ENCODE measurements at regions not wholly inside any gene's neighbourhood (a gene's known extent, or its start where the extent isn't known, plus 50 kb on each side); places are given as distances from the start of the nearest gene placed in this dataset.

- no peak for DNase-seq (ENCODE audit: insufficient read length)
- no peak for FAIRE-seq
Observed at GRCh38 chr7:21200503-21200902, 227.4 kb upstream of the SP4 start.

GRCh38 chr7:21214657-21215056 is 213.2 kb upstream of the SP4 start:
- FAIRE-seq (no peak), DNase-seq (ENCODE audit: insufficient read length) (no peak)
- TF ChIP-seq TAF1 (IDR thresholded peaks at IDR 0.05; ENCODE audit: borderline replicate concordance, low read depth, low read length) (no peak), POLR2AphosphoS5 (IDR thresholded peaks at IDR 0.05; ENCODE audit: low read depth, low read length) (no peak), POLR2A (IDR thresholded peaks at IDR 0.05; ENCODE audit: low read depth, low read length) (no peak)

More at GRCh38 chr7:21200503-21200902, 227.4 kb upstream of the SP4 start:
- TF ChIP-seq POLR2A (IDR thresholded peaks at IDR 0.05; ENCODE audit: low read depth, low read length) (no peak), POLR2AphosphoS5 (IDR thresholded peaks at IDR 0.05; ENCODE audit: low read depth, low read length) (no peak), TAF1 (IDR thresholded peaks at IDR 0.05; ENCODE audit: borderline replicate concordance, low read depth, low read length) (no peak)

GRCh38 chr7:21215307-21215706 is 212.6 kb upstream of the SP4 start:
- TF ChIP-seq POLR2AphosphoS5 (IDR thresholded peaks at IDR 0.05; ENCODE audit: low read depth, low read length) (no peak), POLR2A (IDR thresholded peaks at IDR 0.05; ENCODE audit: low read depth, low read length) (no peak), TAF1 (IDR thresholded peaks at IDR 0.05; ENCODE audit: borderline replicate concordance, low read depth, low read length) (no peak)
- FAIRE-seq: no peak
- DNase-seq (ENCODE audit: insufficient read length): no peak

GRCh38 chr7:21217365-21217764 is 210.5 kb upstream of the SP4 start:
- FAIRE-seq: no peak
- DNase-seq (ENCODE audit: insufficient read length): no peak
- TF ChIP-seq TAF1 (IDR thresholded peaks at IDR 0.05; ENCODE audit: borderline replicate concordance, low read depth, low read length): no peak
- no peak for TF ChIP-seq POLR2AphosphoS5 (IDR thresholded peaks at IDR 0.05; ENCODE audit: low read depth, low read length)
- TF ChIP-seq POLR2A (IDR thresholded peaks at IDR 0.05; ENCODE audit: low read depth, low read length): no peak

GRCh38 chr7:21218155-21218554 is 209.7 kb upstream of the SP4 start:
- DNase-seq (ENCODE audit: insufficient read length): no peak
- TF ChIP-seq POLR2A (IDR thresholded peaks at IDR 0.05; ENCODE audit: low read depth, low read length) (no peak), POLR2AphosphoS5 (IDR thresholded peaks at IDR 0.05; ENCODE audit: low read depth, low read length) (no peak), TAF1 (IDR thresholded peaks at IDR 0.05; ENCODE audit: borderline replicate concordance, low read depth, low read length) (no peak)
- no peak for FAIRE-seq

GRCh38 chr7:21221130-21221529 is 206.8 kb upstream of the SP4 start:
- DNase-seq (ENCODE audit: insufficient read length) (no peak), FAIRE-seq (no peak)
- TF ChIP-seq POLR2A (IDR thresholded peaks at IDR 0.05; ENCODE audit: low read depth, low read length): no peak
- no peak for TF ChIP-seq TAF1 (IDR thresholded peaks at IDR 0.05; ENCODE audit: borderline replicate concordance, low read depth, low read length)
- no peak for TF ChIP-seq POLR2AphosphoS5 (IDR thresholded peaks at IDR 0.05; ENCODE audit: low read depth, low read length)

- TF ChIP-seq TAF1 (IDR thresholded peaks at IDR 0.05; ENCODE audit: borderline replicate concordance, low read depth, low read length): no peak
- no peak for DNase-seq (ENCODE audit: insufficient read length)
- FAIRE-seq: no peak
Observed at GRCh38 chr7:21238400-21239116, 189.3 kb upstream of the SP4 start.

- no peak for DNase-seq (ENCODE audit: insufficient read length)
- no peak for TF ChIP-seq POLR2A (IDR thresholded peaks at IDR 0.05; ENCODE audit: low read depth, low read length)
- TF ChIP-seq POLR2AphosphoS5 (IDR thresholded peaks at IDR 0.05; ENCODE audit: low read depth, low read length): no peak
- no peak for TF ChIP-seq TAF1 (IDR thresholded peaks at IDR 0.05; ENCODE audit: borderline replicate concordance, low read depth, low read length)
- FAIRE-seq: no peak
Observed at GRCh38 chr7:21243265-21243664, 184.6 kb upstream of the SP4 start.

GRCh38 chr7:21251151-21251800 is 176.6 kb upstream of the SP4 start:
- TF ChIP-seq TAF1 (IDR thresholded peaks at IDR 0.05; ENCODE audit: borderline replicate concordance, low read depth, low read length): no peak
- no peak for TF ChIP-seq POLR2A (IDR thresholded peaks at IDR 0.05; ENCODE audit: low read depth, low read length)
- no peak for TF ChIP-seq POLR2AphosphoS5 (IDR thresholded peaks at IDR 0.05; ENCODE audit: low read depth, low read length)
- no peak for DNase-seq (ENCODE audit: insufficient read length)
- FAIRE-seq: no peak

- TF ChIP-seq TAF1 (IDR thresholded peaks at IDR 0.05; ENCODE audit: borderline replicate concordance, low read depth, low read length): no peak
- no peak for TF ChIP-seq POLR2A (IDR thresholded peaks at IDR 0.05; ENCODE audit: low read depth, low read length)
- TF ChIP-seq POLR2AphosphoS5 (IDR thresholded peaks at IDR 0.05; ENCODE audit: low read depth, low read length): no peak
- DNase-seq (ENCODE audit: insufficient read length) (no peak), FAIRE-seq (no peak)
Observed at GRCh38 chr7:21253740-21254687, 173.9 kb upstream of the SP4 start.

- FAIRE-seq (no peak), DNase-seq (ENCODE audit: insufficient read length) (no peak)
- TF ChIP-seq POLR2A (IDR thresholded peaks at IDR 0.05; ENCODE audit: low read depth, low read length) (no peak), TAF1 (IDR thresholded peaks at IDR 0.05; ENCODE audit: borderline replicate concordance, low read depth, low read length) (no peak), POLR2AphosphoS5 (IDR thresholded peaks at IDR 0.05; ENCODE audit: low read depth, low read length) (no peak)
Observed at GRCh38 chr7:21256310-21256877, 171.5 kb upstream of the SP4 start.
